ENCODE measurements at regions not wholly inside any gene's neighbourhood (a gene's known extent, or its start where the extent isn't known, plus 50 kb on each side); places are given as distances from the start of the nearest gene placed in this dataset.

DNA sequence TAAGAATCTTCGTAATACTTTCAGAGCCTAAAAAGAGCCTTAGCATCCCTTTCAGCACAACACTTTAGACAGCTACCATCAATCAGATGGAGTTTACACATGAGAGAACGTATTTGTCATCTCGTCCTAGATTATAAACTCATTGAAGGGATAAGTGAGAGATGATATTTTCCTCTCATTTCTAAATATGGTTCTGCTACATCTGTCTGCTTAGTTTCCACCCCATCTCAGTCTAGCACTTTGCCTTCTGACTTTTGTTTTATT is 208.4 kb upstream of the CD180 start:
- Histone ChIP-seq H3K79me2 (ENCODE audit: insufficient read depth, low read length) (no peaks in the 10 kb centered on the region), H3K27ac (ENCODE audit: insufficient read length, low read depth, low read length) (no peak overlapping the region), H2AK5ac (ENCODE audit: insufficient read length, low read length) (no peak overlapping the region), H4K20me1 (ENCODE audit: control insufficient read depth, insufficient read depth, insufficient read length) (no peaks in the 10 kb centered on the region), H3K9ac (ENCODE audit: extremely low read depth, insufficient read length, low read length) (no peak overlapping the region), H2BK15ac (ENCODE audit: low read depth, low read length) (no peak overlapping the region), H3K4me2 (ENCODE audit: insufficient read depth, insufficient read length, low read length) (no peak overlapping the region), H3K9me3 (ENCODE audit: control insufficient read depth, low read depth, low read length) (no peaks in the 10 kb centered on the region), H3K23me2 (ENCODE audit: insufficient read length, low read depth, low read length, poor library complexity, severe bottlenecking) (no peaks in the 10 kb centered on the region), H2BK120ac (ENCODE audit: low read depth, low read length, poor library complexity, severe bottlenecking) (no peak overlapping the region), H2BK20ac (ENCODE audit: low read depth, low read length, poor library complexity, severe bottlenecking) (no peak overlapping the region), H3K4me1 (ENCODE audit: insufficient read depth, low read length) (no peaks in the 10 kb centered on the region; the same call in 1 of the 2 replicates), H3K23ac (ENCODE audit: insufficient read length, low read depth, low read length) (no peak overlapping the region), H3T11ph (ENCODE audit: low read length) (no peak overlapping the region), H4K5ac (ENCODE audit: insufficient read length, low read depth, low read length) (no peak overlapping the region), H3K56ac (ENCODE audit: insufficient read length, low read depth, low read length) (no peak overlapping the region), H4K8ac (replicated peaks; ENCODE audit: insufficient read length, low read depth, low read length) (no peak overlapping the region), H2BK5ac (ENCODE audit: insufficient read length, low read length) (no peak overlapping the region), H3K27me3 (ENCODE audit: insufficient read depth, low read length) (no peaks in the 10 kb centered on the region), H3K79me1 (ENCODE audit: insufficient read depth, low read depth, low read length, poor library complexity, severe bottlenecking) (no peaks in the 10 kb centered on the region), H2BK12ac (ENCODE audit: insufficient read length, low read depth, low read length) (no peak overlapping the region), H3K14ac (ENCODE audit: insufficient read depth, low read length) (no peak overlapping the region), H4K91ac (ENCODE audit: insufficient read length, low read depth, low read length) (no peak overlapping the region), H2AFZ (ENCODE audit: low read length) (no peak overlapping the region), H3K4ac (ENCODE audit: low read depth, low read length) (no peak overlapping the region), H3K18ac (ENCODE audit: insufficient read length, low read depth, low read length) (no peak overlapping the region)
- DNase-seq, result no peak
- Mint-ChIP-seq H3K27me3 (ENCODE audit: low read depth) (no peaks in the 10 kb centered on the region), H3K4me3 (no peak overlapping the region), H3K27ac (no peak overlapping the region), H3K4me1 (peaks cover 8% of the 10 kb centered on the region in 2 experiments), H3K36me3 (ENCODE audit: insufficient read depth in 1 of 3, low read depth in 3 of 3) (no peaks in the 10 kb centered on the region), H3K9me3 (no peaks in the 10 kb centered on the region)
- no CpG with 5 or more reads among the region's 3 CpGs for WGBS (ENCODE audit: extremely low coverage, insufficient read length, low lambda C conversion rate)
- TF ChIP-seq, protein P1, sequence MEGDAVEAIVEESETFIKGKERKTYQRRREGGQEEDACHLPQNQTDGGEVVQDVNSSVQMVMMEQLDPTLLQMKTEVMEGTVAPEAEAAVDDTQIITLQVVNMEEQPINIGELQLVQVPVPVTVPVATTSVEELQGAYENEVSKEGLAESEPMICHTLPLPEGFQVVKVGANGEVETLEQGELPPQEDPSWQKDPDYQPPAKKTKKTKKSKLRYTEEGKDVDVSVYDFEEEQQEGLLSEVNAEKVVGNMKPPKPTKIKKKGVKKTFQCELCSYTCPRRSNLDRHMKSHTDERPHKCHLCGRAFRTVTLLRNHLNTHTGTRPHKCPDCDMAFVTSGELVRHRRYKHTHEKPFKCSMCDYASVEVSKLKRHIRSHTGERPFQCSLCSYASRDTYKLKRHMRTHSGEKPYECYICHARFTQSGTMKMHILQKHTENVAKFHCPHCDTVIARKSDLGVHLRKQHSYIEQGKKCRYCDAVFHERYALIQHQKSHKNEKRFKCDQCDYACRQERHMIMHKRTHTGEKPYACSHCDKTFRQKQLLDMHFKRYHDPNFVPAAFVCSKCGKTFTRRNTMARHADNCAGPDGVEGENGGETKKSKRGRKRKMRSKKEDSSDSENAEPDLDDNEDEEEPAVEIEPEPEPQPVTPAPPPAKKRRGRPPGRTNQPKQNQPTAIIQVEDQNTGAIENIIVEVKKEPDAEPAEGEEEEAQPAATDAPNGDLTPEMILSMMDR (conservative IDR thresholded peaks at IDR 0.05), result no peak
